Neural cell (in vitro differentiated cells): ENCODE measurements at regions not wholly inside any gene's neighbourhood (a gene's known extent, or its start where the extent isn't known, plus 50 kb on each side); places are given as distances from the start of the nearest gene placed in this dataset.
A peak's percentile ranks its signal among the peaks of the same experiment; 100 is the strongest.

Experiments used
- H2AFZ ChIP-seq: fragments of 200-600, 300-800 bp; sonication (generic), shearing (Covaris generic); 2 replicates; pipeline ENCODE4 v1.6.0; 2014; ENCODE audit warnings: low read depth, mild to moderate bottlenecking, antibody characterized with exemption, low read length, moderate library complexity
- H3F3A ChIP-seq: fragments of 200-600 bp; shearing (Covaris generic); 2 replicates; pipeline ENCODE4 v1.6.1; 2016; ENCODE audit warnings: mild to moderate bottlenecking, moderate library complexity, mixed read lengths, antibody characterized with exemption, low read length; ENCODE audit not compliant: insufficient read depth, poor library complexity, severe bottlenecking
- H3K27ac ChIP-seq: fragments of 200-600, 300-800 bp; sonication (generic), shearing (Covaris generic); 2 replicates; pipeline ENCODE4 v1.5.1; 2014; ENCODE audit warnings: mild to moderate bottlenecking, low read length, moderate library complexity
- H3K27me3 ChIP-seq: fragments of 300-800, 200-600 bp; sonication (generic), shearing (Covaris generic); 2 replicates; pipeline ENCODE4 v1.6.0; 2014; ENCODE audit warnings: mild to moderate bottlenecking, low read depth, low read length, moderate library complexity; ENCODE audit not compliant: insufficient read depth
- H3K36me3 ChIP-seq: fragments of 300-800, 200-600 bp; sonication (generic), shearing (Covaris generic); 2 replicates; pipeline ENCODE4 v1.5.1; 2014; ENCODE audit warnings: mild to moderate bottlenecking, antibody characterized with exemption, low read length, moderate library complexity; ENCODE audit not compliant: insufficient read depth
- H3K4me2 ChIP-seq: fragments of 300-800, 200-600 bp; sonication (generic), shearing (Covaris generic); 2 replicates; pipeline ENCODE4 v1.6.0; 2014; ENCODE audit warnings: mild to moderate bottlenecking, low read length
- H3K4me3 ChIP-seq: fragments of 300-800, 200-600 bp; sonication (generic), shearing (Covaris generic); 2 replicates; pipeline ENCODE4 v1.5.1; 2014; ENCODE audit warnings: mild to moderate bottlenecking, low read length, moderate library complexity
- H3K79me2 ChIP-seq: fragments of 200-600 bp; shearing (Covaris generic); replicated peaks from 2 replicates; pipeline ENCODE4 v1.6.0; 2014; ENCODE audit warnings: mild to moderate bottlenecking, low read length, moderate library complexity; ENCODE audit not compliant: insufficient read depth
- H3K9ac ChIP-seq: fragments of 300-800, 200-600 bp; sonication (generic), shearing (Covaris generic); 2 replicates; pipeline ENCODE4 v1.6.1; 2016; ENCODE audit warnings: mild to moderate bottlenecking, low read length, mixed read lengths
- H3K9me2 ChIP-seq: fragments of 200-600 bp; shearing (Covaris generic); 2 replicates; pipeline ENCODE4 v1.6.1; 2016; ENCODE audit warnings: mild to moderate bottlenecking, low read length, mixed read lengths; ENCODE audit not compliant: insufficient read depth
- H3K9me3 ChIP-seq: fragments of 200-600, 300-800 bp; sonication (generic), shearing (Covaris generic); 2 replicates; pipeline ENCODE4 v1.6.1; 2016; ENCODE audit warnings: mild to moderate bottlenecking, mixed run types, low read length, moderate library complexity, mixed read lengths
- H4K20me1 ChIP-seq: fragments of 200-600 bp; shearing (Covaris generic); 2 replicates; pipeline ENCODE4 v1.6.1; 2016; ENCODE audit warnings: mild to moderate bottlenecking, mixed run types; ENCODE audit not compliant: insufficient read depth
- EP300 ChIP-seq: fragments of 450-650 bp; conservative IDR thresholded peaks from 2 replicates; pipeline ENCODE4 v1.6.1; 2014; ENCODE audit warnings: antibody characterized with exemption, mild to moderate bottlenecking, moderate library complexity; ENCODE audit not compliant: poor library complexity, severe bottlenecking
- MXI1 ChIP-seq: fragments of 450-650 bp; conservative IDR thresholded peaks from 2 replicates; pipeline ENCODE4 v1.6.1; 2014; ENCODE audit warnings: antibody characterized with exemption, mild to moderate bottlenecking; ENCODE audit not compliant: poor library complexity, severe bottlenecking
- POLR2AphosphoS5 ChIP-seq: IDR thresholded peaks from 2 replicates; pipeline ENCODE4 v1.6.1; 2012
- RAD21 ChIP-seq: fragments of 450-650 bp; conservative IDR thresholded peaks from 2 replicates; pipeline ENCODE4 v1.6.1; 2014; ENCODE audit warnings: antibody characterized with exemption, mild to moderate bottlenecking, moderate library complexity
- SMC3 ChIP-seq: fragments of 450-650 bp; conservative IDR thresholded peaks from 2 replicates; pipeline ENCODE4 v1.6.1; 2014; ENCODE audit warnings: antibody characterized with exemption, mild to moderate bottlenecking, moderate library complexity; ENCODE audit not compliant: poor library complexity
- TAF1 ChIP-seq: IDR thresholded peaks from 2 replicates; pipeline ENCODE4 v1.6.1; 2012; ENCODE audit warnings: low read depth
- TF ChIP-seq, protein P1 (sequence below): fragments of 450-650 bp; IDR thresholded peaks from 2 replicates; pipeline ENCODE4 v1.5.1; 2014; ENCODE audit warnings: antibody characterized with exemption, mild to moderate bottlenecking, moderate library complexity; ENCODE audit not compliant: poor library complexity, severe bottlenecking
- TF ChIP-seq, protein P2 (sequence below): IDR thresholded peaks from 2 replicates; pipeline ENCODE4 v1.6.1; 2012; ENCODE audit warnings: borderline replicate concordance

- Histone ChIP-seq H3K4me2 (no peak overlapping the region), H3K27ac (no peak overlapping the region), H4K20me1 (no peaks in the 10 kb centered on the region), H3K79me2 (no peaks in the 10 kb centered on the region), H3K9me2 (no peaks in the 10 kb centered on the region), H3K27me3 (no peaks in the 10 kb centered on the region), H3K9ac (no peak overlapping the region), H3K4me3 (no peak overlapping the region), H2AFZ (no peak overlapping the region), H3F3A (no peaks in the 10 kb centered on the region), H3K9me3 (no peaks in the 10 kb centered on the region), H3K36me3 (no peaks in the 10 kb centered on the region)
- no peak for TF ChIP-seq TAF1
- TF ChIP-seq MXI1: no peak
- no peak for TF ChIP-seq EP300
- no peak for TF ChIP-seq POLR2AphosphoS5
- no peak for TF ChIP-seq RAD21
Observed at GRCh38 chr16:87016046-87017035, 300.9 kb downstream of the C16orf95 start.

GRCh38 chr16:87017371-87018012 lies 299.7 kb downstream of the C16orf95 start:
- Histone ChIP-seq H4K20me1 (no peaks in the 10 kb centered on the region), H3K4me2 (no peak overlapping the region), H3K36me3 (no peaks in the 10 kb centered on the region), H3K9ac (no peak overlapping the region), H3F3A (no peaks in the 10 kb centered on the region), H3K9me2 (no peaks in the 10 kb centered on the region), H3K27me3 (no peaks in the 10 kb centered on the region), H3K9me3 (no peaks in the 10 kb centered on the region), H3K4me3 (no peak overlapping the region), H3K79me2 (no peaks in the 10 kb centered on the region), H3K27ac (no peak overlapping the region), H2AFZ (no peak overlapping the region)
- TF ChIP-seq MXI1 (no peak), SMC3 (no peak), RAD21 (no peak), TAF1 (no peak), POLR2AphosphoS5 (no peak), EP300 (no peak)
- TF ChIP-seq, protein P1, sequence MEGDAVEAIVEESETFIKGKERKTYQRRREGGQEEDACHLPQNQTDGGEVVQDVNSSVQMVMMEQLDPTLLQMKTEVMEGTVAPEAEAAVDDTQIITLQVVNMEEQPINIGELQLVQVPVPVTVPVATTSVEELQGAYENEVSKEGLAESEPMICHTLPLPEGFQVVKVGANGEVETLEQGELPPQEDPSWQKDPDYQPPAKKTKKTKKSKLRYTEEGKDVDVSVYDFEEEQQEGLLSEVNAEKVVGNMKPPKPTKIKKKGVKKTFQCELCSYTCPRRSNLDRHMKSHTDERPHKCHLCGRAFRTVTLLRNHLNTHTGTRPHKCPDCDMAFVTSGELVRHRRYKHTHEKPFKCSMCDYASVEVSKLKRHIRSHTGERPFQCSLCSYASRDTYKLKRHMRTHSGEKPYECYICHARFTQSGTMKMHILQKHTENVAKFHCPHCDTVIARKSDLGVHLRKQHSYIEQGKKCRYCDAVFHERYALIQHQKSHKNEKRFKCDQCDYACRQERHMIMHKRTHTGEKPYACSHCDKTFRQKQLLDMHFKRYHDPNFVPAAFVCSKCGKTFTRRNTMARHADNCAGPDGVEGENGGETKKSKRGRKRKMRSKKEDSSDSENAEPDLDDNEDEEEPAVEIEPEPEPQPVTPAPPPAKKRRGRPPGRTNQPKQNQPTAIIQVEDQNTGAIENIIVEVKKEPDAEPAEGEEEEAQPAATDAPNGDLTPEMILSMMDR: peak; percentile 16
- TF ChIP-seq, protein P2, sequence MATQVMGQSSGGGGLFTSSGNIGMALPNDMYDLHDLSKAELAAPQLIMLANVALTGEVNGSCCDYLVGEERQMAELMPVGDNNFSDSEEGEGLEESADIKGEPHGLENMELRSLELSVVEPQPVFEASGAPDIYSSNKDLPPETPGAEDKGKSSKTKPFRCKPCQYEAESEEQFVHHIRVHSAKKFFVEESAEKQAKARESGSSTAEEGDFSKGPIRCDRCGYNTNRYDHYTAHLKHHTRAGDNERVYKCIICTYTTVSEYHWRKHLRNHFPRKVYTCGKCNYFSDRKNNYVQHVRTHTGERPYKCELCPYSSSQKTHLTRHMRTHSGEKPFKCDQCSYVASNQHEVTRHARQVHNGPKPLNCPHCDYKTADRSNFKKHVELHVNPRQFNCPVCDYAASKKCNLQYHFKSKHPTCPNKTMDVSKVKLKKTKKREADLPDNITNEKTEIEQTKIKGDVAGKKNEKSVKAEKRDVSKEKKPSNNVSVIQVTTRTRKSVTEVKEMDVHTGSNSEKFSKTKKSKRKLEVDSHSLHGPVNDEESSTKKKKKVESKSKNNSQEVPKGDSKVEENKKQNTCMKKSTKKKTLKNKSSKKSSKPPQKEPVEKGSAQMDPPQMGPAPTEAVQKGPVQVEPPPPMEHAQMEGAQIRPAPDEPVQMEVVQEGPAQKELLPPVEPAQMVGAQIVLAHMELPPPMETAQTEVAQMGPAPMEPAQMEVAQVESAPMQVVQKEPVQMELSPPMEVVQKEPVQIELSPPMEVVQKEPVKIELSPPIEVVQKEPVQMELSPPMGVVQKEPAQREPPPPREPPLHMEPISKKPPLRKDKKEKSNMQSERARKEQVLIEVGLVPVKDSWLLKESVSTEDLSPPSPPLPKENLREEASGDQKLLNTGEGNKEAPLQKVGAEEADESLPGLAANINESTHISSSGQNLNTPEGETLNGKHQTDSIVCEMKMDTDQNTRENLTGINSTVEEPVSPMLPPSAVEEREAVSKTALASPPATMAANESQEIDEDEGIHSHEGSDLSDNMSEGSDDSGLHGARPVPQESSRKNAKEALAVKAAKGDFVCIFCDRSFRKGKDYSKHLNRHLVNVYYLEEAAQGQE: no peak
